ENCODE measurements at regions not wholly inside any gene's neighbourhood (a gene's known extent, or its start where the extent isn't known, plus 50 kb on each side); places are given as distances from the start of the nearest gene placed in this dataset.
A peak's percentile ranks its signal among the peaks of the same experiment; 100 is the strongest.
"Not testable (repeated sequence)": the region's sequence is repeated elsewhere in the genome, so short reads cannot be mapped to it uniquely, and the experiment has no call there.

DNA sequence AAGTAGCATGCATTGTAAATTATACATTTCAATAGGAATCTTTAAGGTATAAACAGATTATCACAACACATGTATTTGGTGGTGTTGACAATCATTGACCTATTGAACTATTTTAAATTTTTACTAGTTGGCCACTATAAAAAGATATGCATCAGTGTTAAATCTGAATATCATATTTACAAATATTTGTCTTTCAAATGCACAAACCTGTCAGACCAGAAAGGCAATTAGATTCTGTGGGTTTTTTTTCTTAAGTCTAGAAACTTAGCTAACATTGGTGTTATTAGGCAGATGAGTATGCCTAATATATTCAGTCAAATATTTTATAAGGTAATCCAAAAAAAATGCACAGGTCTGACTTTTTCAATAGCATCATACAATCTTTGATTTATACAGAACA lies 241.4 kb upstream of the DGKB start:
- DNase-seq, result no peak

GRCh38 chr7:15143121-15143520 lies 240.6 kb upstream of the DGKB start:
- DNase-seq, result no peak

- no peak for DNase-seq
Measured at GRCh38 chr7:15140431-15140830, 237.9 kb upstream of the DGKB start.

DNA sequence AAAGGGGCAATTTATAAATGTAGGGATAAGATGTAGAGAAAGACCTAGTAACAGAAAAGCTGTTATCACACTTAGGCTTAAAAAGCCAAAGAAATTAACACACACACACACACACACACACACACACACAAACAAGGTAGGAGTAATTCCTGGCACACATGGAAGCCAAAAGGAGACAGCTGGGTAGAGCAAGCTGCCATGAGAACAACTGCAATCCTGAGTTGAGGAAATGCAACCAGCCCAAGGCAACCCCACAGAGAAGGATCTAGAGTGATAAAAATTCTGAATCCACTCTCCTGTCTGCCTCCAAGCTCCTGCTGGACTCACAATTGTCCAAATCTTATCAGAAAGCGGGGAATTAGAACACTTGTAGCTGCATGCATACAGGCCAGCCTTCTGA lies 229.1 kb upstream of the DGKB start:
- no peak for DNase-seq

DNA sequence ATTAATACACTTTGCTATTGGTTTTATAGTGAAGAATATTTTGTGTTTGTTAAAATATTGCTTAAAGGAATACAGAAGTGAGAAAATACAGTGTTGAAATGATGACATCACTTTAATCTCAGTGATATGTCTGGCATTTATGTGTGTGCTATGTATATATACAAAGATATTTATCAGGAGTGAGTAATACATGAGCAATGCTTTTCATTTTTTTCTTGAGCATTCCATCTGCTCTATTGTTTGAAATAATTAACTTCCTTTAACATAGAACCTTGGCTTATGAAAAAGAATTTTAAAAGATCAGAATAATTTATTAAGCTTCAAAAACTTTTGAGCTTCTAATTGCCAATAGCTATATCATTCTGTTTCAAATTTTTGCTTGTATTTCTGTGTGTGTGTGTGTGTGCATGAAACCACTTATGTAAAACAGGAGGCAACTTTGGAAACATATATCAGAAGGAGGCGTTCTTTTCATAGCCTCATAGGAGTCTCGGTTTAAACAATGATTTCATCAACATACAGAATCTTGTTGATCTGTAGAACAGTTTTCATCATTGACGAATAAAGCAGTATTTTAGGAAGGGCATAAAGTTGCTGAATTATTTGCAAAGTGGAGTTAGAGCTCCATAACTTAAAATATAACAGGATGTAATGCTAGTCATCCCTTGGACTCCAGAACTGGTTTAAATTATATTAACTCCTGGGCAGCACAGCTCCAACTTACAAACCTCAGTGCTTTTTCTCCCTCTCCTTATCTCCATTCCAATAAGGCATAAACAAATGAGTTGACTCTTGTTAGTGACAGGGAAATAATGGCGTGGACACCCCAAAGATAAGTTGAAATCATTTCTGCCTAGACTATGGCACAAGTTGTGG lies 228.4 kb upstream of the DGKB start:
- peak; percentile 76 for DNase-seq

DNA sequence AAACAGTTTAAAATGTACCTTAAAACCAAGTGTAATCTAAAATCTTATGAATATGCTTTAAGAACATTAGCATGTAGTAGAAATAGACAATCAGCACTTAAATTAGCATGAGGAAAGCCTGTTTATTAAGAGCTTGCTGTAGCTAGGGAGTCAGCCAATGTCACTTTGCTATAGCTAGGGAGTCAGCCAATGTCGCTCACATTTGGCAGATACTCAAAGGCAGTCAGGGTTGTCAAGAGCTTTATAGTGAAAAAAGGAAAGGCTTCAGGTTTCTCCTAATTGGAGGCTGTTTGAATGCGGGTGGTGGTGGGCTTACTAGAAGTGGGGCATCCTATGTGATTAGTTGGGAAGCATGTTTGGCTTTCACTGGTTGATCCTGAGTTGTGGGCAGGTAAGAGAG lies 226.2 kb upstream of the DGKB start:
- no peak for DNase-seq

- DNase-seq, result not testable (repeated sequence)
Measured at GRCh38 chr7:15126653-15127052, 224.1 kb upstream of the DGKB start.

- no peak for DNase-seq
Measured at GRCh38 chr7:15123901-15124300, 221.3 kb upstream of the DGKB start.

DNA sequence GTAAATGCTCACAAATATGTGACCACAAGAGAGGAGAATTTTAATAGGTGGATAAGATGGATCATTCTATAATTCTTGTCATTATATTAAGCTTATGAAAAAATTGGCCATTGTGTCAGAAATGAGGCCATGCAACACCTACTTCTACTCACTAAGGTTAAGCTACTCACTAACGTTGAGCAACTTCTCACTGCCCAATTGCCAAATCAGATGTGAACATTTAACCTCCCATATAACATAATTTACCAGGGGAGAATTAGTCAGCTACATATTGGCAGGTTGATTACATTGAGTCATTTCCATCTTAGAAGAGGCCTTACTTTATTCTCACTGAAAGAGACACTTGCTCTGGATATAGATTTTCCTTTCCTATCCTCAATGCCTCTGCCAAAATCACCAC lies 211.2 kb upstream of the DGKB start:
- DNase-seq, result peak; percentile 35

DNA sequence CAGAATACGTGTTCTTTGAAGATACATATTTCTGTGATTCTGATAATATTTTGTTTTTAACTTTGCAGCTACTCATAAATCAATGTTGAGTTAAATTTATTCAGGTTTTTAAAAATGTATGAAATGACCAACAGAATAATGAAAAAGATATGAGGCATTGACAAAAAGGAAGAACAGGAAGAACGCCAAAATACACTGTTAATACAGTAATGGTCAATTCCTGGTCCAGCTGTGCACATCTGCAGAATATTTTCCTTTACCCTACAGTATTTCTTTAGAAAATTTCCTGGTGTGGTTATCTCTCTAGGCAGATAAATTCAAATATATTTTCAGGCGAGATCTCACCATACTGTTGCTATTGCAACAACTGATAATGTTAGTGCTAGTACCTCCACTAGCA lies 203.2 kb upstream of the DGKB start:
- DNase-seq, result no peak

- DNase-seq, result no peak
Measured at GRCh38 chr7:15104411-15105092, 202.0 kb upstream of the DGKB start.

GRCh38 chr7:15099074-15099473 lies 196.5 kb upstream of the DGKB start:
- peak; percentile 12 for DNase-seq

- no peak for DNase-seq
Measured at GRCh38 chr7:15096853-15097252, 194.3 kb upstream of the DGKB start.

GRCh38 chr7:15094989-15095388 lies 192.4 kb upstream of the DGKB start:
- no peak for DNase-seq

- peak; percentile 30 for DNase-seq
Measured at GRCh38 chr7:15087771-15088170, 185.2 kb upstream of the DGKB start.

- peak; percentile 55 for DNase-seq
Measured at GRCh38 chr7:15086862-15087261, 184.3 kb upstream of the DGKB start.

DNA sequence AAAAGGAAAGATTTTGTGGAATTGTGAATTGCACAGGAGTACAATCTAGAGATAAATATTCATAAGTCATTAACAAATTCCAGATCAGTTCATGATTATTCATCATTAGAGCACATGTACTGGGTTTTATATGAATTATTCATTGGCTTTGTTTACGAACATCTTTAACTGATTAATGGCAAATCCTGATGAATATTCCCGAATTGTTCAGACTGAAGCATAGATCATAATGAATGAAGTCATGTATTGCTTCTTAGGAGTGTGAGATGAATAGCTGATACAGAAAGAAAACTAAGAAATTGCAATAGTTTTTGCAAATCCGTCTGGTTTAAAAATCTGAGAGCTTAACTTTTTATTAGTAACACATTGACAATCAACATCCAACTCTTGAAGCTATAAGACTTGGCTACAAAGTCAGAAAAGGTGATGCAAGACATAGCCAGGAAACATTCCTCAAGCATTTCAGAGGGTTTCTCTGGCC lies 183.6 kb upstream of the DGKB start:
- peak; percentile 90 for DNase-seq

- peak; percentile 73 for DNase-seq
Measured at GRCh38 chr7:15085366-15085765, 182.8 kb upstream of the DGKB start.

DNA sequence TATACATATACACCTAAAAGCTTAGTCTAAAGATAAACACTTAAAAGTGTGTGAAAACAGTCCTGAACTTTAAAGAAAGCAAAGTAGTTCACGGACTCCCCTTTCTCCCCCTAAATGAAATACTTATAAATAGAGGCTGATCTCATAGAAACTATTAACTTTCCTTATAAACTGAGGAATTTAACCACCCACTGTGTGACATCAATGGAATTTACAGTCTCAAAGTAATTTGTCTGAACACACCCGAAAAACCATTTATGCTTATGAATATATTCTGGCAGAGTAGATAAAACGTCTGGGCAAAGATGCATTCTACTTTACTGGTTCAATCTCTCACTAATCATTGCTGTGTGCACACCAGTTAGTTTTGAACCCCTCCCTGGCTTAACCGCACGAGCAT lies 181.8 kb upstream of the DGKB start:
- DNase-seq, result peak; percentile 43

DNA sequence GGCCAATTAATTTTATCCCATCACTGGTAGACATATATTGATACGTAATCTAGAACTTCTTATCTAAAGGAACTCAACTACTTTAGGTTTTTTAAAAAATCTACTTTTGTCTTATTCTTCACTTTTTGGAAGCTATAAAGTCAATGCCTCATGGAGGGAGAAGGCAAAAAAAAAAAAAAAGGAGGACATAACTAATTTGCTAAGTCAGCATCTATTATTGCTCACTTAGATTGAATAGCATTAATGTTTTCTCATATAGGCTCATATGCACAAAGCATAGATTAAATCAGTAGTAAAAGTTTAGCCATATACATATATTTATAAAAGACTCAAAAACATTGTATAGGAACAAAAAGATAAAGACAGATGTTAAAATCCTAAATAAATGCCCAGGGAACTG lies 179.3 kb upstream of the DGKB start:
- DNase-seq, result no peak

DNA sequence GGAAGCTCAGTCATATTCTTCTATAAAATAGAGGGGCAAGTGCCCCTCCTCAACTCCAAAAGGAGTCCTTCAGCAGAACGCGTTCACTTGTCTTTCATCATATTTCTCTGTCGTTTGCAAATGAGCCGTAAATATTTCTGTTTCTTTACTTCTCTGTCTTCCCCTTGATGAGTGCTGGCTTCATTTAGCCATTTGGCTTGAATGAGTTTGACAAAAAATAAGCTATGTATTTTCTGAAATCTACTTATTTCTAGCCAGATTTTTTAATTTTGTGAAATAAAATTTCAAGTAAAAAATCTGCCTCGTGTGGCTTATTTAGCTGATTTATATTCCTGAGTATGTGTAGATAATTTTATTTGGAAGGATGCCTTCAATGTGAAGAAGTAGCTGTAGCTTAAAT lies 170.8 kb upstream of the DGKB start:
- DNase-seq, result no peak

GRCh38 chr7:15068324-15068723 lies 165.8 kb upstream of the DGKB start:
- DNase-seq, result no peak

- DNase-seq, result no peak
Measured at GRCh38 chr7:15057272-15057671, 154.7 kb upstream of the DGKB start.

GRCh38 chr7:15054304-15054703 lies 151.8 kb upstream of the DGKB start:
- DNase-seq, result not testable (repeated sequence)

All from fibroblast of upper back skin (primary cell).